GM18867 (cell line): ENCODE measurements at regions not wholly inside any gene's neighbourhood (a gene's known extent, or its start where the extent isn't known, plus 50 kb on each side); places are given as distances from the start of the nearest gene placed in this dataset.
A peak's percentile ranks its signal among the peaks of the same experiment; 100 is the strongest.

Experiments
- ATAC-seq: cut with Tn5 transposase; IDR thresholded peaks from one replicate; pipeline ENCODE4 v1.9.1; 2021; ENCODE audit warnings: mild to moderate bottlenecking, moderate library complexity; ENCODE audit not compliant: unreplicated experiment

GRCh38 chr4:180641495-180641894, 1601.7 kb upstream of the TENM3 start:
- ATAC-seq: no peak

GRCh38 chr4:180642732-180643131, 1600.5 kb upstream of the TENM3 start:
- ATAC-seq: no peak

GRCh38 chr4:180650273-180650672, 1592.9 kb upstream of the TENM3 start:
- peak; percentile 75 for ATAC-seq

- no peak for ATAC-seq
Measured at GRCh38 chr4:180652533-180652932, 1590.7 kb upstream of the TENM3 start.

GRCh38 chr4:180655886-180656285, 1587.3 kb upstream of the TENM3 start:
- ATAC-seq: no peak

- ATAC-seq: no peak
Measured at GRCh38 chr4:180657881-180658280, 1585.3 kb upstream of the TENM3 start.

GRCh38 chr4:180664766-180665368, 1578.3 kb upstream of the TENM3 start:
- ATAC-seq: peak; percentile 86

- ATAC-seq: no peak
Measured at GRCh38 chr4:180665481-180665880, 1577.7 kb upstream of the TENM3 start.

- peak; percentile 76 for ATAC-seq
Measured at GRCh38 chr4:180665994-180666824, 1577.0 kb upstream of the TENM3 start.

GRCh38 chr4:180668732-180669131, 1574.5 kb upstream of the TENM3 start:
- ATAC-seq: no peak

- no peak for ATAC-seq
Measured at GRCh38 chr4:180669680-180670079, 1573.5 kb upstream of the TENM3 start.

- no peak for ATAC-seq
Measured at GRCh38 chr4:180674619-180675358, 1568.4 kb upstream of the TENM3 start.

- ATAC-seq: no peak
Measured at GRCh38 chr4:180675359-180675650, 1567.9 kb upstream of the TENM3 start.

- ATAC-seq: no peak
Measured at GRCh38 chr4:180680305-180680704, 1562.9 kb upstream of the TENM3 start.

GRCh38 chr4:180682776-180683175, 1560.4 kb upstream of the TENM3 start:
- no peak for ATAC-seq

- ATAC-seq: no peak
Measured at GRCh38 chr4:180683186-180683585, 1560.0 kb upstream of the TENM3 start.

GRCh38 chr4:180688480-180688879, 1554.7 kb upstream of the TENM3 start:
- ATAC-seq: no peak

GRCh38 chr4:180694875-180695274, 1548.3 kb upstream of the TENM3 start:
- no peak for ATAC-seq

- no peak for ATAC-seq
Measured at GRCh38 chr4:180695851-180696250, 1547.4 kb upstream of the TENM3 start.

- ATAC-seq: no peak
Measured at GRCh38 chr4:180696460-180697092, 1546.6 kb upstream of the TENM3 start.

GRCh38 chr4:180698550-180699195, 1544.5 kb upstream of the TENM3 start:
- no peak for ATAC-seq
